ENCODE measurements at regions not wholly inside any gene's neighbourhood (a gene's known extent, or its start where the extent isn't known, plus 50 kb on each side); places are given as distances from the start of the nearest gene placed in this dataset.
"Not testable (repeated sequence)": the region's sequence is repeated elsewhere in the genome, so short reads cannot be mapped to it uniquely, and the experiment has no call there.

- peak; percentile 0 for DNase-seq (ENCODE audit: low spot score)
- no peak overlapping the region for H3K27ac ChIP-seq
- no peak for TF ChIP-seq CTCF (conservative IDR thresholded peaks at IDR 0.05; ENCODE audit: low read depth)
- ChIA-PET CTCF (interaction anchor here (0.5 to 0.6 kb wide), 2 partner anchors 196 to 284 kb away, joined by 5 read pairs; no protein-coding TSS in a partner anchor), POLR2A (ENCODE audit: low non-redundant PET) (no interaction called here)
Observed at GRCh38 chr10:37010741-37011140, 114.7 kb upstream of the ANKRD30A start.

GRCh38 chr10:37008276-37008675 lies 117.1 kb upstream of the ANKRD30A start:
- POLR2A ChIA-PET (ENCODE audit: low non-redundant PET); H3K27ac ChIP-seq; CTCF ChIA-PET; DNase-seq (ENCODE audit: low spot score): not testable (repeated sequence)

- ChIA-PET POLR2A (ENCODE audit: low non-redundant PET) (no interaction called here), CTCF (no interaction called here)
- H3K27ac ChIP-seq, result no peak overlapping the region
- TF ChIP-seq CTCF (conservative IDR thresholded peaks at IDR 0.05; ENCODE audit: low read depth), result no peak
- no peak for DNase-seq (ENCODE audit: low spot score)
Observed at GRCh38 chr10:37003126-37003525, 122.3 kb upstream of the ANKRD30A start.

GRCh38 chr10:36995806-36996205 lies 129.6 kb upstream of the ANKRD30A start:
- POLR2A ChIA-PET (ENCODE audit: low non-redundant PET); DNase-seq (ENCODE audit: low spot score); H3K27ac ChIP-seq: not testable (repeated sequence)
- CTCF ChIA-PET, result interaction anchor here (0.6 to 1.0 kb wide), 2 partner anchors 43 to 96 kb away, joined by 3 read pairs; no protein-coding TSS in a partner anchor

GRCh38 chr10:36994886-36995285 lies 130.5 kb upstream of the ANKRD30A start:
- no peak for TF ChIP-seq CTCF (conservative IDR thresholded peaks at IDR 0.05; ENCODE audit: low read depth)
- CTCF ChIA-PET, result no interaction called here
- DNase-seq (ENCODE audit: low spot score), result no peak
- POLR2A ChIA-PET (ENCODE audit: low non-redundant PET), result no interaction called here
- no peak overlapping the region for H3K27ac ChIP-seq

GRCh38 chr10:36989233-36989632 lies 136.2 kb upstream of the ANKRD30A start:
- no peak for DNase-seq (ENCODE audit: low spot score)
- POLR2A ChIA-PET (ENCODE audit: low non-redundant PET), result no interaction called here
- no peak for TF ChIP-seq CTCF (conservative IDR thresholded peaks at IDR 0.05; ENCODE audit: low read depth)
- CTCF ChIA-PET, result no interaction called here
- H3K27ac ChIP-seq, result no peak overlapping the region

GRCh38 chr10:36946598-36946997 lies 178.8 kb upstream of the ANKRD30A start:
- ChIA-PET POLR2A (ENCODE audit: low non-redundant PET) (no interaction called here), CTCF (no interaction called here)
- no peak for TF ChIP-seq CTCF (conservative IDR thresholded peaks at IDR 0.05; ENCODE audit: low read depth)

GRCh38 chr10:36943544-36943943 lies 181.9 kb upstream of the ANKRD30A start:
- no peak for DNase-seq (ENCODE audit: low spot score)
- no peak overlapping the region for H3K27ac ChIP-seq
- POLR2A ChIA-PET (ENCODE audit: low non-redundant PET), result no interaction called here
- CTCF ChIA-PET, result no interaction called here
- TF ChIP-seq CTCF (conservative IDR thresholded peaks at IDR 0.05; ENCODE audit: low read depth), result no peak

More at GRCh38 chr10:36946598-36946997, 178.8 kb upstream of the ANKRD30A start:
- no peak overlapping the region for H3K27ac ChIP-seq
- no peak for DNase-seq (ENCODE audit: low spot score)

All from RWPE1 (cell line).